Suprapubic skin (tissue), 4 donors: ENCODE measurements at regions not wholly inside any gene's neighbourhood (a gene's known extent, or its start where the extent isn't known, plus 50 kb on each side); places are given as distances from the start of the nearest gene placed in this dataset.
"Not testable (repeated sequence)": the region's sequence is repeated elsewhere in the genome, so short reads cannot be mapped to it uniquely, and the experiment has no call there.

Experiments
- DNase-seq, 2 donors: peaks; one replicate each; pipeline ENCODE4 v3.0.0-alpha.2; 2019; ENCODE audit warnings: low spot score in 2 of 2
- H3K27ac ChIP-seq: fragments of 200-600 bp; sonication (generic); one replicate; pipeline ENCODE4 v1.5.1; 2019
- H3K27me3 ChIP-seq: fragments of 200-600 bp; sonication (generic); one replicate; pipeline ENCODE4 v1.5.1; 2019
- H3K36me3 ChIP-seq: fragments of 200-600 bp; sonication (generic); one replicate; pipeline ENCODE4 v1.5.1; 2019
- H3K4me1 ChIP-seq: fragments of 200-600 bp; sonication (generic); one replicate; pipeline ENCODE4 v1.5.1; 2019
- H3K4me3 ChIP-seq: fragments of 200-600 bp; sonication (generic); one replicate; pipeline ENCODE4 v1.5.1; 2019; ENCODE audit warnings: mild to moderate bottlenecking
- H3K9me3 ChIP-seq: fragments of 200-600 bp; sonication (generic); one replicate; pipeline ENCODE4 v1.5.1; 2019
- EP300 ChIP-seq: sonication (generic); formaldehyde crosslinking; IDR thresholded peaks from one replicate; pipeline ENCODE4 v1.6.1; 2017; ENCODE audit warnings: antibody characterized with exemption
- POLR2A ChIP-seq, 2 donors: fragments of 450-650 bp; IDR thresholded peaks; one replicate each; pipeline ENCODE4 v1.6.1; 2017; ENCODE audit warnings: antibody characterized with exemption in 2 of 2, mild to moderate bottlenecking in 2 of 2, moderate library complexity in 2 of 2
- POLR2AphosphoS5 ChIP-seq, 3 donors: sonication (generic); formaldehyde crosslinking; IDR thresholded peaks; one replicate each; pipeline ENCODE4 v1.6.1; 2017; ENCODE audit warnings: antibody characterized with exemption in 3 of 3
- WGBS: methylation state at CpG from one replicate; pipeline ENCODE4 v1.1.5; 2018; 5-methylcytosine and 5-hydroxymethylcytosine counted together
- TF ChIP-seq, protein P1 (sequence below), 2 donors: fragments of 200-600 bp in 1 of 2; fragments of 450-650 bp in 1 of 2; sonication (generic) in 1 of 2; IDR thresholded peaks; one replicate each; pipeline ENCODE4 v1.5.1; 2016 to 2019; ENCODE audit warnings: antibody characterized with exemption in 2 of 2, mild to moderate bottlenecking in 1 of 2, moderate library complexity in 1 of 2

DNA sequence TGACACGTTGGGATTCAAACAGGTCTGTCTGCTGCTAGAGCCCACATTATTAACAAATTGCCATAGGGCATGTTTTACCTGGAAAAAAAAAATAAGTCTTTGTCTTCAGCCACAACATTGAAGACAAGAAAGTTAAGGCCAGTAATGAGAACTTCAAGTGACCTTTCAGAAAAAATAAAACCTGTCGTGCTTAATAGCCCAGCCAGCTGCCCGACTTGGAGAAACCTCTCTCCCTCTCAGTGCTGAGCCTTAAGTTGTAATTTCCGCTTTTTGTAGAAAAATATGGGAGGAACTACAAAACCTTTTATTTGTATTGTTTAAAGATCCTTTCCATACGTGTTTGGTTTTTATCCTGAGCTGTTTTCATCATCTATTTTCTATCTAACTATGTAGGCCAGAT is 454.3 kb upstream of the SLITRK6 start:
- no CpG with 5 or more reads among the region's 5 CpGs for WGBS
- H3K4me3 ChIP-seq, H3K36me3 ChIP-seq, H3K4me1 ChIP-seq, H3K9me3 ChIP-seq, H3K27ac ChIP-seq, DNase-seq, H3K27me3 ChIP-seq: not testable (repeated sequence)

DNA sequence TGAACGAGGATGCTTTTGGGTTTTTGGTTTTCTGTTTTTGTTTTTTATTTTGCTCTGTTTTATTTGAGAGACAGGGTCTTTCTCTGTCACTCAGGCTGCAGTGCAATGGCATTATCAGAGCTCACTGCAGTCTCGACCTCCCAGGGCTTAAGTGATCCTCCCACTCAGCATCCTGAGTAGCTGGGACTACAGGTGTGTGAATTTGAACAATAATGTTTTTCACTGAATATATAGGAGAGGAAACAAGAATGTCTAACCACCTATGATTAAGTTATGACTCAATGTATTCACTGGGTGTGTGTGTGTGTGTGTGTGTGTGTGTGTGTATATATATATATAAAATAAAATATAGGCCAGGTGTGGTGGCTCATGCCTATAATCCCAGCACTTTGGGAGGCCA is 456.6 kb upstream of the SLITRK6 start:
- H3K27me3 ChIP-seq, H3K4me1 ChIP-seq, DNase-seq, H3K9me3 ChIP-seq, H3K27ac ChIP-seq, H3K4me3 ChIP-seq, H3K36me3 ChIP-seq: not testable (repeated sequence)
- no CpG with 5 or more reads among the region's 2 CpGs for WGBS

DNA sequence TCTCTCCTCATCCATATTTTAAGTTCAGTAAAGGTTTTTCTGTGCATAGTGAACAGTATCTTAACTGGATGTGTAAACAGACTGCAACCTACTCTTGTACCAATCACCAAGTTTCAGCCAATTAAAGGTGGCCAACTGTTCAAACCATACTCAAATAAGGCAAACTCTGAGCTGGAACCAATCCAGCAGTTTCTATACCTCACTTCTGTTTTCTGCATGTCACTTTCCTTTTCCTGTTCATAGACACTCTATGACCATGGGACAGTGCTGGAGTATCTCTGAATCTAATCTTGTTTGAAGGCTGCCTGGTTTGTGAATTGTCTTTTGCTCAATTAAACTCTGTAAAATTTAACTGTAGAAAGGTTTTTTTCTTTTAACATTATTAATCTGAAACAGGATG is 470.3 kb upstream of the SLITRK6 start:
- H3K4me1 ChIP-seq, result no peaks in the 10 kb centered on the region
- H3K27me3 ChIP-seq, result no peaks in the 10 kb centered on the region
- DNase-seq, result no peak
- TF ChIP-seq EP300 (no peak), POLR2A (IDR thresholded peaks at IDR 0.05) (no peak), POLR2AphosphoS5 (IDR thresholded peaks at IDR 0.05) (no peak)
- TF ChIP-seq, protein P1, sequence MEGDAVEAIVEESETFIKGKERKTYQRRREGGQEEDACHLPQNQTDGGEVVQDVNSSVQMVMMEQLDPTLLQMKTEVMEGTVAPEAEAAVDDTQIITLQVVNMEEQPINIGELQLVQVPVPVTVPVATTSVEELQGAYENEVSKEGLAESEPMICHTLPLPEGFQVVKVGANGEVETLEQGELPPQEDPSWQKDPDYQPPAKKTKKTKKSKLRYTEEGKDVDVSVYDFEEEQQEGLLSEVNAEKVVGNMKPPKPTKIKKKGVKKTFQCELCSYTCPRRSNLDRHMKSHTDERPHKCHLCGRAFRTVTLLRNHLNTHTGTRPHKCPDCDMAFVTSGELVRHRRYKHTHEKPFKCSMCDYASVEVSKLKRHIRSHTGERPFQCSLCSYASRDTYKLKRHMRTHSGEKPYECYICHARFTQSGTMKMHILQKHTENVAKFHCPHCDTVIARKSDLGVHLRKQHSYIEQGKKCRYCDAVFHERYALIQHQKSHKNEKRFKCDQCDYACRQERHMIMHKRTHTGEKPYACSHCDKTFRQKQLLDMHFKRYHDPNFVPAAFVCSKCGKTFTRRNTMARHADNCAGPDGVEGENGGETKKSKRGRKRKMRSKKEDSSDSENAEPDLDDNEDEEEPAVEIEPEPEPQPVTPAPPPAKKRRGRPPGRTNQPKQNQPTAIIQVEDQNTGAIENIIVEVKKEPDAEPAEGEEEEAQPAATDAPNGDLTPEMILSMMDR (IDR thresholded peaks at IDR 0.05), result no peak
- H3K9me3 ChIP-seq, result no peaks in the 10 kb centered on the region
- no peak overlapping the region for H3K27ac ChIP-seq
- no peaks in the 10 kb centered on the region for H3K36me3 ChIP-seq
- H3K4me3 ChIP-seq, result no peak overlapping the region

DNA sequence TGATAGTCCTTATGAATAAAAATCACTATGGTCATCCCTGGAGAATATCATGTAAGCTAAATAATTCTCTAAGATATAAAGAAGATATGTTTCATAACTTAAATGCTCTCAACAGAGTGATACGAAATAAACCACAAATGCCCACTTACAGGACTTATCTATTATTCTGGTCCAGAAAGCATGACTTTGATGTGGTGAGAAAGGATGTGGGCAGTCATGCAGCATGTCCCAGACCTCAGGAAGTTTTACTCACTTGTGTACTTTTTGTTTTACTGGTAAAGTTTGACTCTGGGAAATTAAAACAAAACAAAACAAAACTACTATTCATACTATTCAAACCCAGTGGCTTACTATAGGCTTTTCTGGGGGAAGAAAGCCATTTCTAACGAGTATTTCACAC is 483.2 kb upstream of the SLITRK6 start:
- Histone ChIP-seq H3K27ac (no peak overlapping the region), H3K27me3 (no peaks in the 10 kb centered on the region), H3K36me3 (no peaks in the 10 kb centered on the region), H3K4me3 (no peak overlapping the region), H3K9me3 (no peaks in the 10 kb centered on the region), H3K4me1 (no peaks in the 10 kb centered on the region)
- WGBS, result 24% methylated on average over 2 of the region's 2 CpGs
- no peak for DNase-seq
- TF ChIP-seq POLR2AphosphoS5 (IDR thresholded peaks at IDR 0.05) (no peak), POLR2A (IDR thresholded peaks at IDR 0.05) (no peak), EP300 (no peak)
- TF ChIP-seq, protein P1 (IDR thresholded peaks at IDR 0.05), result no peak

DNA sequence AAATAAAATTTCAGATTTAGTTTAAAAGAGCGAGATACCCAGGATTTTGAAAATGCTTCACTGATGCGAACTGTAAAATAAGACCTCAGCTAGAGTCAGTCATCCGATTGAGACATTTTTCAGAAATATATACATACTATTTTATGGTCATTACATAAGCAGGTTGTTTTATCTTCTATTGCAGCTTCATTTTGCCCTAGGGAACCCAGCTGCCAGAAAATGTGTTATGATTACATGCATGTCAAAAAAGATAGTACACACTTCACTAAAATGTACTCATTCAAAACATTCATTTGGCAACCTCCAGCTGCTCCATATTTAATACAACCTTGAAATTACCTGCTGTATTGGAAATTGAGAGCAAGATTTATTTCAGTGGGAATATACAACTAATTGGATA is 483.8 kb upstream of the SLITRK6 start:
- Histone ChIP-seq H3K9me3 (no peaks in the 10 kb centered on the region), H3K27me3 (no peaks in the 10 kb centered on the region), H3K36me3 (no peaks in the 10 kb centered on the region), H3K27ac (no peak overlapping the region), H3K4me1 (no peaks in the 10 kb centered on the region), H3K4me3 (no peak overlapping the region)
- no peak for TF ChIP-seq EP300
- TF ChIP-seq, protein P1 (IDR thresholded peaks at IDR 0.05), result no peak
- no peak for TF ChIP-seq POLR2AphosphoS5 (IDR thresholded peaks at IDR 0.05)
- TF ChIP-seq POLR2A (IDR thresholded peaks at IDR 0.05), result no peak
- DNase-seq, result no peak
- WGBS, result 68% methylated on average over 3 of the region's 3 CpGs

DNA sequence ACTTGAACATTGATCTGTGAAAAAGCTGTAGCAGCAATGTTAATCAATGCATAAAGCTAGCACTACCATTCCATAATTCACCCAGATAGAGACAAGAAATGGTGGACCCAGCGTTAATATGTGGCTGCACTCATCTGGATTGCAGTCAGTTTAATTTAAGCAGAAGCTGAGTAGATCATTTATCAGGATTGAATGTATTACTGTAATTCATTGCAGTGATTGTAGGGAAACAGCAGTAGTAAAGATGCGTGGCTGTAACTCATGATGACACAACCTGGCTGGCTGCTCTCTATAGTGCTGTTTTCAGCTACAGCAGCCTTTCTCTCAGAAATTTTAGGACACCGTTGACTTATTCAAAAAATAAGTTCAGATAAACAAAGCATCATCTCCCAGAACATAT is 499.5 kb upstream of the SLITRK6 start:
- no peak for DNase-seq
- no peaks in the 10 kb centered on the region for H3K36me3 ChIP-seq
- no peak overlapping the region for H3K27ac ChIP-seq
- no peak for TF ChIP-seq POLR2A (IDR thresholded peaks at IDR 0.05)
- TF ChIP-seq POLR2AphosphoS5 (IDR thresholded peaks at IDR 0.05), result no peak
- TF ChIP-seq EP300, result no peak
- TF ChIP-seq, protein P1 (IDR thresholded peaks at IDR 0.05), result no peak
- H3K4me1 ChIP-seq, result no peaks in the 10 kb centered on the region
- WGBS, result 38% methylated on average over 3 of the region's 3 CpGs
- H3K27me3 ChIP-seq, result no peaks in the 10 kb centered on the region
- H3K9me3 ChIP-seq, result no peaks in the 10 kb centered on the region
- H3K4me3 ChIP-seq, result no peak overlapping the region
